H1 (cell line): ENCODE measurements at regions not wholly inside any gene's neighbourhood (a gene's known extent, or its start where the extent isn't known, plus 50 kb on each side); places are given as distances from the start of the nearest gene placed in this dataset.

ENCODE experiments used
- BACH1 ChIP-seq: IDR thresholded peaks from 2 replicates; pipeline ENCODE4 v1.6.1; 2012; ENCODE audit warnings: low read length, improper control_type of control experiment
- CHD7 ChIP-seq: fragments of 300-600 bp; sonication (generic); IDR thresholded peaks from 2 replicates; pipeline ENCODE4 v1.7.1; 2012; ENCODE audit warnings: low read length, moderate library complexity, mild to moderate bottlenecking, inconsistent platforms; ENCODE audit not compliant: insufficient replicate concordance
- EP300 ChIP-seq, 2 experiments: IDR thresholded peaks; 1 replicate in 1 of 2; 2 replicates in 1 of 2; pipeline ENCODE4 v1.6.1; 2011 to 2012; ENCODE audit warnings: low read depth in 2 of 2, low read length in 2 of 2, mild to moderate bottlenecking in 2 of 2, borderline replicate concordance in 1 of 2, inconsistent platforms in 1 of 2, moderate library complexity in 1 of 2
- KDM5A ChIP-seq: fragments of 200-600 bp; IDR thresholded peaks from 2 replicates; pipeline ENCODE4 v1.7.1; 2012; ENCODE audit warnings: mild to moderate bottlenecking, low read length, inconsistent platforms, mixed read lengths
- RXRA ChIP-seq: IDR thresholded peaks from 2 replicates; pipeline ENCODE4 v1.6.1; 2011; ENCODE audit warnings: low read depth, mild to moderate bottlenecking, low read length, moderate library complexity; ENCODE audit not compliant: insufficient read depth
- SP2 ChIP-seq: IDR thresholded peaks from 2 replicates; pipeline ENCODE4 v1.6.1; 2012; ENCODE audit warnings: mild to moderate bottlenecking, low read length, inconsistent platforms
- USF2 ChIP-seq: IDR thresholded peaks from 2 replicates; pipeline ENCODE4 v1.6.1; 2011; ENCODE audit warnings: low read length, improper control_type of control experiment

DNA sequence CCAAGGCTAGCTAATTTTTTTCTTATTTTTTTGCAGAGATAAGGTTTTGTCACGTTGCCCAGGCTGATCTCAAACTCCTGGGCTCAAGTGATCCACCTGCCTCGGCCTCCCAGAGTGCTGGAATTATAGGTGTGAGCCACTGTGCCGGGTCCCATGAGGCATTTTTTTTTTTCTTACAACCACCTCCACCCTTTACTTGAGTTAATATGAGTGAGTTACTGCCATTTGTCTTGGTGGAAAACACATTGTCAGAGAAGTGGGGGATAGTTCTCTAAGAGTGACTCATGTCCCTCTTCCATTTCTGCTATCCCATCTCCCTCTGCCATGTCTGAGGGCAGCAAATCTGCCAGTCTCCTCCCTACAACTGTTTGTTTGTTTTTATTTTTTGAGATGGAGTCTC lies 163.4 kb upstream of the CLINT1 start (continued):
- no peak for TF ChIP-seq CHD7
- TF ChIP-seq RXRA: no peak
- no peak for TF ChIP-seq SP2
- no peak for TF ChIP-seq USF2
- no peak for TF ChIP-seq EP300 (IDR thresholded peaks at IDR 0.05; ENCODE audit: borderline replicate concordance in 1 of 2, low read depth in 2 of 2, low read length in 2 of 2)
- no peak for TF ChIP-seq KDM5A
- no peak for TF ChIP-seq BACH1
